ENCODE measurements at regions not wholly inside any gene's neighbourhood (a gene's known extent, or its start where the extent isn't known, plus 50 kb on each side); places are given as distances from the start of the nearest gene placed in this dataset.

GRCh38 chr2:121147766-121148165 lies 137.2 kb downstream of the TFCP2L1 start:
- no peak overlapping the region for H3K4me3 ChIP-seq (ENCODE audit: low read depth, low read length)
- DNase-seq (ENCODE audit: low read depth): no peak
- no peak for TF ChIP-seq CTCF (IDR thresholded peaks at IDR 0.05; ENCODE audit: control insufficient read depth, extremely low read depth, insufficient read depth)

GRCh38 chr2:121148481-121148880 lies 136.5 kb downstream of the TFCP2L1 start:
- no peak for TF ChIP-seq CTCF (IDR thresholded peaks at IDR 0.05; ENCODE audit: control insufficient read depth, extremely low read depth, insufficient read depth)
- no peak for DNase-seq (ENCODE audit: low read depth)

GRCh38 chr2:121149384-121149783 lies 135.6 kb downstream of the TFCP2L1 start:
- DNase-seq (ENCODE audit: low read depth): no peak
- no peak for TF ChIP-seq CTCF (IDR thresholded peaks at IDR 0.05; ENCODE audit: control insufficient read depth, extremely low read depth, insufficient read depth)
- no peak overlapping the region for H3K4me3 ChIP-seq (ENCODE audit: low read depth, low read length)

More at GRCh38 chr2:121148481-121148880, 136.5 kb downstream of the TFCP2L1 start:
- H3K4me3 ChIP-seq (ENCODE audit: low read depth, low read length): no peak overlapping the region

- no peak for TF ChIP-seq CTCF (IDR thresholded peaks at IDR 0.05; ENCODE audit: control insufficient read depth, extremely low read depth, insufficient read depth)
- no peak overlapping the region for H3K4me3 ChIP-seq (ENCODE audit: low read depth, low read length)
- DNase-seq (ENCODE audit: low read depth): no peak
These were observed 134.9 kb downstream of the TFCP2L1 start for GRCh38 chr2:121150126-121150525.

GRCh38 chr2:121150713-121151112 lies 134.3 kb downstream of the TFCP2L1 start:
- TF ChIP-seq CTCF (IDR thresholded peaks at IDR 0.05; ENCODE audit: control insufficient read depth, extremely low read depth, insufficient read depth): no peak
- DNase-seq (ENCODE audit: low read depth): no peak

GRCh38 chr2:121151311-121152109 lies 133.5 kb downstream of the TFCP2L1 start:
- H3K4me3 ChIP-seq (ENCODE audit: low read depth, low read length): no peak overlapping the region
- TF ChIP-seq CTCF (IDR thresholded peaks at IDR 0.05; ENCODE audit: control insufficient read depth, extremely low read depth, insufficient read depth): no peak
- DNase-seq (ENCODE audit: low read depth): no peak

More at GRCh38 chr2:121150713-121151112, 134.3 kb downstream of the TFCP2L1 start:
- no peak overlapping the region for H3K4me3 ChIP-seq (ENCODE audit: low read depth, low read length)

GRCh38 chr2:121152861-121153260 lies 132.1 kb downstream of the TFCP2L1 start:
- no peak for TF ChIP-seq CTCF (IDR thresholded peaks at IDR 0.05; ENCODE audit: control insufficient read depth, extremely low read depth, insufficient read depth)
- H3K4me3 ChIP-seq (ENCODE audit: low read depth, low read length): no peak overlapping the region
- DNase-seq (ENCODE audit: low read depth): no peak

All from LNCaP clone FGC (cell line).